Right renal cortex interstitium (tissue), 3 donors: ENCODE measurements at regions not wholly inside any gene's neighbourhood (a gene's known extent, or its start where the extent isn't known, plus 50 kb on each side); places are given as distances from the start of the nearest gene placed in this dataset.

Experiments used
- DNase-seq, 3 donors: peaks; one replicate each; pipeline ENCODE4 v3.0.0-alpha.2; 2013; ENCODE audit warnings: low read depth in 3 of 3, low spot score in 2 of 3

GRCh38 chr3:15942936-15943335 lies 145.2 kb upstream of the ANKRD28 start:
- no peak for DNase-seq

- no peak for DNase-seq
Observed at GRCh38 chr3:15948388-15948787, 150.6 kb upstream of the ANKRD28 start.

DNA sequence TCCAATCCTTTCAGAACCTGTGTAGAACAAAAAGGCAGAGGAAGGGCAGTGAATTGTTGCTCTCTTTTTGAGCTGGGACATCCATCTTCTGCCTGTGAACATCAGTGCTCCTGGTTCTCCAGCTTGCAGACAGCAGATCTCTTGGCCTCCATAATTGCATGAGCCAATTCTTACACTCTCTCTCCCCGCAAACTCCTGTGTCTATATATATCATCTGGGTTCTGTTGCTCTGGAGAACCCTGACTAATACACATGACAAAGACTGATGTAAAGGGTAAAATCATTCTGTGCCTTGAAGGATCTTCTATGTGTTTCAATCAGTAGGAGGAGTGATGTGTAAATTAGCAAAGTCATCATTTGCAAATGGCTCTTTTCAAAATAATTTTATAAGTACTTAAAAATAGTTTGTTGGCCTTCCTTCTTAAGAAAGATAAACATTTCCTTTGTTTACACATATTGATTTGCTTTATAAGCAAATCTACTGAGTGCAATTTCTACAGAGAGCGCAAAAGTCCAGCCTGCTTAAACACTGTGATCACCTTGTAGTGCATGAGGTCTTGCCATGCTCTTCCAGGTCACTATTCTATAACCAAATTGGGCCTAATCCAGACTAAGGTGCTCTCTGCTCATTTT lies 154.9 kb upstream of the ANKRD28 start:
- DNase-seq, result no peak

- no peak for DNase-seq
Observed at GRCh38 chr3:15953841-15954240, 156.1 kb upstream of the ANKRD28 start.

- DNase-seq, result no peak
Observed at GRCh38 chr3:15955968-15956367, 158.2 kb upstream of the ANKRD28 start.

DNA sequence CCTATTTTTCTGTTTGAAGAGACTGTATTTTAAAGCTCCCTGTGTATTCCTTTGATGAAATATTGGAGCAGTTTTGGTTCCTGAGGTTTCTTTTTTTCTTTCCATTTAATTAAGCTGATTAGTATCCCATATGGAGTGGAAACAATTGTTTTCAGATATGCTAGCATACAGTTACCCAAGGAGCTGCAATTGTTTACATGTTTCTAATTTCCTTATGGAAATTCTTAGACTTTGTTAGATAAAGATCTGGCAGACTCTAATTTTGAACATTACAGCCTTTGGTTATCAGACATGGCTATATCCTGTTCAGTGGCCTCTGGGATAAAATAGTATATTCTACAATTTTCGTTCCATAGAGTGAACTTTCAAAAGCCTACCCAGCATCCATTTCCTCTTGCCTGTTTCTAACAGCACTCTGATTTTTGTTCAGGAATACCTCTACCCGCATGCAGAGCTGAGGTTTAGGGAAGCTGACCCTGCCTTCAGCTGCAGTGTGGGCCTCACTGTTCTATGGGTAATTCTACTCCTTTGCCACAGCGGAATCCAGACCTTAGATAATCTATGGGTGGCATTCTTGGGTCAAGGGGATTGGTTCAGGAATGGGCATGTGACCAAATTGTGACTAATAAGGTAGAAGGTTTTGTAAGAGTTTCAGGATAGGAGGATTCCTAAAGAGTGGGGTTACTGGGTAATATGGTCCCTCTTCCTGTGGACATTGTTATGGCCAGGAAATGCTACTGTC lies 161.1 kb upstream of the ANKRD28 start:
- no peak for DNase-seq

DNA sequence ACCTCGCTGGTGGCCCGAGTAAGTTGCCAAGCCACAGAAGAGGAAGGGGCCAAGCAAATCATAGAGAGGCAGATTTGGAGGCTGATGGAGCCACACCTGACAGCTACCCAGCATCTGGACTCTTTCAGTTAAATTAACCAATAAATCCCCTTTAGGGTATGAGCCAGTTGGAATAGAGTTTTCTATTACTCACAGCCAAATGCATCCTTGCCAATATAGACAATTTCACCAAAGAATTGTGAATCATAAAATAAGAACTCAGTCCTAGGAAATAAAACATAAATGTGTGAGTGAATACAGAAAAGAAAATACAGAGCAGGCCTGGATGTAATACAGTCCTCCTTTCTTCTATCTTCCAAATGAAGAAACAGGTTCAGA lies 161.6 kb upstream of the ANKRD28 start:
- DNase-seq, result no peak

- DNase-seq, result peak; percentile 20 to 27 (median 26)
Observed at GRCh38 chr3:15964605-15965442, 167.0 kb upstream of the ANKRD28 start.

GRCh38 chr3:15967577-15967976 lies 169.8 kb upstream of the ANKRD28 start:
- no peak for DNase-seq

GRCh38 chr3:15969874-15970640 lies 172.3 kb upstream of the ANKRD28 start:
- DNase-seq, result no peak

- DNase-seq, result no peak
Observed at GRCh38 chr3:15973414-15973813, 175.6 kb upstream of the ANKRD28 start.

GRCh38 chr3:15973940-15974339 lies 176.2 kb upstream of the ANKRD28 start:
- no peak for DNase-seq

- DNase-seq, result no peak
Observed at GRCh38 chr3:15974647-15975046, 176.9 kb upstream of the ANKRD28 start.

DNA sequence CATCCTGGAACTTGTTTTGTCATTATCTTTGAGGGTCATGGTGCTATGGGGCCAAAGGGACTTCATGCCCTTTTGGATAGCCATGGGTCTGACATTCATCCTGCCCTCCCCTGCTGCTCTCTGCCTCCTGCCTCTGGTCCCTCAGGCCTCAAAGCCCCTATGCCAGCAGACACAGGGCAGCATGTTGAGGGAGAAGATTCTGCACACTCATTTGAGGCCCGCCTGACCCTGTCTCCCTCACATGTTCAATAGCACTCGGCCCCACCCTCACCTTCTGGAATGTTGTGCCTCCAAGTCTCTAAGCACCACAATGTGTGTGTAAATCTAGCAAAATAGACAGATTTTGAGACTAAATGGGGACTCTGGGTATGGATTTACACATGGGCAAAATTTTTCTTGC lies 178.7 kb upstream of the ANKRD28 start:
- no peak for DNase-seq

DNA sequence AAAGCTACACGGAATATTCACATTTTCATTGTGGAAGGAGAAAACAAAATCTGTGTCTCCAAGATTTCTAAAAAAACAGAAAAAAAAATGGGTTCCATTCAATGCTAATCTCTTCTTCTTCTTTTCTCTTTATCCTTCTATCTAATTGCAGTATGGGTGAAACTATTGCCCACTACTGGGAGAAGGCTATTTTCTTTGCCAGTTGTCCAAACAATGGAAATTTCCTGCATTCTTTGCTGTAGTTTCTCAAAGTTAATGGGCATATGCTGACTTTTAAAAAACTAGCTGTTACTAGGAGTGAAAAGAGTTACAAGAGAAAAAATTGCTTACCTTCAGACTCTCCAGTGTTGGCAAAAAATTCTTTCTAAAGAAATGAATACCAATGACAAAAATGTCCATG lies 179.3 kb upstream of the ANKRD28 start:
- DNase-seq, result no peak

DNA sequence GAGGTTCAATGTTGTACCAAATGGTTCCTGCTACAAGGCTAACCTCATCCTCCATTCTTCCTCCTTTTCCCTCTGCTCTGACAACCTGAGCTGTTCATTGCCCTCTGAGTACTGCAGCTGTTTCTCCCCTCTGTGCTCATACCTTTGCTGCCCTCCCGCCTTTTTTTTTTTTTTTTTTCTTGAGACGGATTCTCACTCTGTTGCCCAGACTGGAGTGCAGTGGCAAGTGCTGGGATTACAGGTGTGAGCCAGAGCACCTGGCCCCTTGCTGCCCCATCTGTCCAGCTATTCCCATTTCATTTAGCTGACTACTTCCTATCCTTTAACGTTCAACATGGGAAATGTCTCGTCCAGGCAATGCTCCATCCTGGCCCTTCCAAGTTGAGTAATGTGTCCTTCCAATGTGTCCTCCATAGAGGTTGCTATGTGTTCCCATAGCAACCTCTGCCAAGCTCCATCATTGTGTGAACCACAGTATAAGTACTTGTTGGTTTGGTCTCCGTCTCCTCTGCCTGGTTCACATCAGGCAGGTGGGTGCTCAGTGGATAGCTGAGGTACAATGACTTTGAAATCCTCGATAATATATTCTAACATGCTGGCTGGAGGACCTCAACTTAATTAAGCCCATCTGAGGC lies 179.9 kb upstream of the ANKRD28 start:
- no peak for DNase-seq

GRCh38 chr3:15978801-15979200 lies 181.0 kb upstream of the ANKRD28 start:
- no peak for DNase-seq

DNA sequence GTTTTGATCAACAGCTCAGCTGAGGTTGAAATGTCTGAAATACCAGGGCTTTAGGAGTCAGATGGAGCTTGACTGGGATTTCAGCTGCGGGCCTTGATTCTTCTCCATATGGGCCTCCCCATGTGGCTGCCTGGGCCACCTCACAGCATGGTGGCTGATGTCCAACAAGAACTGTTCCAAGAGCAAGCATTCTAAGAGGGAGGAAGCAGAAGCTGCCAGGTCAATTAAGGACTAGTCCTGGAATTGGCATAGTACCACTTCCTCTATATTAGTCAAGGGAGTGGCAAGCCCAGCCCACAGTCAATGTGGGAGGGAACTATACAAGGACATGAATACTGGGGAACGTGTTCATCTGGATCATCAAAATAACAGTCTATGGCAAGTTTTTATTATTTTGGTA lies 181.7 kb upstream of the ANKRD28 start:
- no peak for DNase-seq

DNA sequence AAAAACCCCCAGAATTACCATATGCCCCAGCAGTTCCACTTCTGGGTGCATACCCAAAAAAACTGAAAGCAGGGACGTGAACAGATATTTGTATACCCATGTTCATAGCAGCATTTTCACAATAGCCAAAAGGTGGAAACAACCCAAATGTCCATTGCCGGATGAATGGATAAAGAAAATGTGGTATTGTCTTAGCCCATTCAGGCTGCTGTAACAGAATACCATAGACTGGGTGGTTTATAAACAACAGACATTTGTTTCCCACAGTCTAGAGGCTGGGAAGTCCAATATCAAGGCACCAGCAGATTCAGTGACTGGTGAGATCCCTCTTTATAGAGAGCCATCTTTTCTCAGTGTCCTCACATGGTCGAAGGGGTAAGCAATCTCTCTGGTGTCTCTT lies 182.1 kb upstream of the ANKRD28 start:
- DNase-seq, result no peak

GRCh38 chr3:15982243-15982642 lies 184.5 kb upstream of the ANKRD28 start:
- no peak for DNase-seq
